Activated B cell treated with CpG ODN at 0.5 μM for 24 hours (primary cell): ENCODE measurements at regions not wholly inside any gene's neighbourhood (a gene's known extent, or its start where the extent isn't known, plus 50 kb on each side); places are given as distances from the start of the nearest gene placed in this dataset.
"Not testable (repeated sequence)": the region's sequence is repeated elsewhere in the genome, so short reads cannot be mapped to it uniquely, and the experiment has no call there.

Experiments used
- ATAC-seq: fragments of 200-7000 bp; cut with Tn5 transposase; one replicate; pipeline ENCODE4 v1.10.0; 2021; ENCODE audit warnings: low read depth, mild to moderate bottlenecking, moderate library complexity
- CTCF ChIA-PET: fragments of 350-600 bp; sonication (Branson Sonifier 250); formaldehyde crosslinking; loops from one replicate; lab custom pipeline; 2021; ENCODE audit warnings: antibody characterized with exemption; lab: Charles Lee
- POLR2A ChIA-PET: fragments of 350-600 bp; sonication (Branson Sonifier 250); formaldehyde crosslinking; loops from one replicate; lab custom pipeline; 2021; ENCODE audit warnings: antibody characterized with exemption; lab: Charles Lee
- DNase-seq: peaks from one replicate; pipeline ENCODE4 v3.0.0; 2022
- H3K27ac Mint-ChIP-seq: one replicate; pipeline ENCODE4 v1.8.0; 2020; ENCODE audit warnings: mixed read lengths
- H3K27me3 Mint-ChIP-seq: one replicate; pipeline ENCODE4 v1.8.0; 2021; ENCODE audit warnings: mixed read lengths
- H3K36me3 Mint-ChIP-seq: one replicate; pipeline ENCODE4 v1.8.0; 2021; ENCODE audit warnings: low read depth, mixed read lengths
- H3K4me1 Mint-ChIP-seq: one replicate; pipeline ENCODE4 v1.8.0; 2021; ENCODE audit warnings: mixed read lengths
- H3K4me3 Mint-ChIP-seq: one replicate; pipeline ENCODE4 v1.8.0; 2020; ENCODE audit warnings: mild to moderate bottlenecking, mixed read lengths
- H3K9me3 Mint-ChIP-seq: one replicate; pipeline ENCODE4 v1.8.0; 2020; ENCODE audit warnings: mixed read lengths
- CTCF ChIP-seq: fragments of 200-600 bp; IDR thresholded peaks from one replicate; pipeline ENCODE4 v1.8.0; 2022; ENCODE audit warnings: antibody characterized with exemption, mild to moderate bottlenecking
- intact Hi-C: fragments of 100-400 bp; cut with micrococcal nuclease; formaldehyde crosslinking; loops from one replicate; pipeline ENCODE4 v1.15.1; 2024

DNA sequence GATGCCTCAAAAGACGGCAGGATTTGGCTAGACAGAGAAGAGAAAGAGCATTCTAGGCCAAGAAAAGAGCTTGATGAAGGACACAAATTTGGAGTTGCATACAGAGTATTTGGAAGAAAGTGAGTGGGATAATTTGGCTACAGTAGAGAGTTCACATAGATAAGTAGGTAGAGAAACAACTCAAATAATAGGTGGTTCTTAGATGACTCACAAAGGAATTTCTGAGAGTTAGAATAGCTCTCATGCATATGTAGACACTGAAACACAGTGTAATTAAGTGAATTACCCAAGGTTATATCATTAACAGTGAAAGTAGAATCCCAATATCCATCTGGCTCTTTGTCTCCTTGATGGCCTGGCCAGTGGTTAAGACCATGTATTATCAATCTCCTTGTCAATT is 228.6 kb upstream of the DDI1 start:
- Mint-ChIP-seq H3K4me3 (no peak overlapping the region), H3K27ac (no peak overlapping the region), H3K27me3 (no peaks in the 10 kb centered on the region), H3K36me3 (no peaks in the 10 kb centered on the region), H3K4me1 (no peaks in the 10 kb centered on the region), H3K9me3 (no peaks in the 10 kb centered on the region)
- no peak for TF ChIP-seq CTCF
- DNase-seq = no peak
- ChIA-PET POLR2A (no interaction called here), CTCF (no interaction called here)
- intact Hi-C loops = no loop called here
- no peak for ATAC-seq

DNA sequence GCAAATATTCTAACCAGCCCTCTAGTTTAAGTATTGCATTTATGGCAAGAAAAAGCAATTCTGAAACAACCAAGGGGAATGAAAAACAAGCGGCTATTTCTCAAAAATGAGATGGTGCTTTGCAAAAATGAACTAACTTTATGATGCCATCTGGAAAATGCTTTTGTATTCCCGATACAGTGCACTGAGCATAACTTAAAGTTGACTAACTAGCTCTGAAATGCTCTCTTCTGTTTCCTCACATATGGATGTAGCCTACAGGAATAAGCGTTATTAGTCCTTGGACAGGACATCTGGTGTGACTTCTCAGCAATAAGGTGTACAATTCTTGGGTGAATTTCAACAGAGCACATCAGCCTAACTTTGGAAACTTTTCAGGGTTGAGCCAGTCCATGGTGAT is 228.2 kb upstream of the DDI1 start:
- ATAC-seq = no peak
- no peak for TF ChIP-seq CTCF
- no peaks in the 10 kb centered on the region for H3K9me3 Mint-ChIP-seq
- H3K27me3 Mint-ChIP-seq = no peaks in the 10 kb centered on the region
- H3K4me3 Mint-ChIP-seq = no peak overlapping the region
- no peak overlapping the region for H3K27ac Mint-ChIP-seq
- no peak for DNase-seq
- no peaks in the 10 kb centered on the region for H3K4me1 Mint-ChIP-seq
- intact Hi-C loops = no loop called here
- H3K36me3 Mint-ChIP-seq = no peaks in the 10 kb centered on the region
- POLR2A ChIA-PET = no interaction called here
- CTCF ChIA-PET = no interaction called here

GRCh38 chr11:103811870-103812455 is 224.5 kb upstream of the DDI1 start:
- Mint-ChIP-seq H3K4me3 (no peak overlapping the region), H3K27ac (no peak overlapping the region), H3K4me1 (no peaks in the 10 kb centered on the region), H3K9me3 (no peaks in the 10 kb centered on the region), H3K27me3 (no peaks in the 10 kb centered on the region), H3K36me3 (no peaks in the 10 kb centered on the region)
- ChIA-PET POLR2A (no interaction called here), CTCF (no interaction called here)
- TF ChIP-seq CTCF = no peak
- intact Hi-C loops = no loop called here
- no peak for DNase-seq
- no peak for ATAC-seq

GRCh38 chr11:103812680-103813079 is 223.8 kb upstream of the DDI1 start:
- no peak for TF ChIP-seq CTCF
- Mint-ChIP-seq H3K36me3 (no peaks in the 10 kb centered on the region), H3K27ac (no peak overlapping the region), H3K4me1 (no peaks in the 10 kb centered on the region), H3K4me3 (no peak overlapping the region), H3K27me3 (no peaks in the 10 kb centered on the region), H3K9me3 (no peaks in the 10 kb centered on the region)
- ChIA-PET POLR2A (no interaction called here), CTCF (no interaction called here)
- DNase-seq (no peak), ATAC-seq (no peak)
- intact Hi-C loops = no loop called here

DNA sequence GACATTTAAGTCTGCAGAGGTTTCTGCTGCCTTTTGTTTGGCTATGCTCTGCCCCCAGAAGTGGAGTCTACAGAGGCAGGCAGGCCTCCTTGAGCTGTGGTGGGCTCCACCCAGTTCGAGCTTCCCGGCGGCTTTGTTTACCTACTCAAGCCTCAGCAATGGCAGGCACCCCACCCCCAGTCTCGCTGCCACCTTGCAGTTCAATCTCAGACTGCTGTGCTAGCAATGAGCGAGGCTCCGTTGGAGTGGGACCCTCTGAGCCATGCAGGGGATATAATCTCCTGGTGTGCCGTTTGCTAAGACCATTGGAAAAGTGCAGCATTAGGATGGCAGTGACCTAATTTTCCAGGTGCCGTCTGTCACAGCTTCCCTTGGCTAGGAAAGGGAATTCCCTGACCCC is 216.1 kb upstream of the DDI1 start:
- DNase-seq, H3K9me3 Mint-ChIP-seq, CTCF ChIA-PET, intact Hi-C loops, H3K4me1 Mint-ChIP-seq, H3K36me3 Mint-ChIP-seq, ATAC-seq, H3K4me3 Mint-ChIP-seq, POLR2A ChIA-PET, H3K27ac Mint-ChIP-seq, H3K27me3 Mint-ChIP-seq: not testable (repeated sequence)

- TF ChIP-seq CTCF = no peak
- H3K36me3 Mint-ChIP-seq = no peaks in the 10 kb centered on the region
- H3K27me3 Mint-ChIP-seq = peaks cover 7% of the 10 kb centered on the region
- no peak overlapping the region for H3K4me3 Mint-ChIP-seq
- peaks cover 2% of the 10 kb centered on the region for H3K9me3 Mint-ChIP-seq
- ATAC-seq = no peak
- POLR2A ChIA-PET = no interaction called here
- H3K4me1 Mint-ChIP-seq = no peaks in the 10 kb centered on the region
- H3K27ac Mint-ChIP-seq = no peak overlapping the region
- intact Hi-C loops = no loop called here
- DNase-seq = no peak
- CTCF ChIA-PET = no interaction called here
Observed at GRCh38 chr11:103824116-103824515, 212.3 kb upstream of the DDI1 start.
